H1 (cell line): ENCODE measurements at regions not wholly inside any gene's neighbourhood (a gene's known extent, or its start where the extent isn't known, plus 50 kb on each side); places are given as distances from the start of the nearest gene placed in this dataset.

Source experiments
- CTCF ChIA-PET: fragments of 300-600 bp; sonication (Branson Sonifier 250); formaldehyde crosslinking; loops from one replicate; lab custom pipeline; 2021; ENCODE audit not compliant: partially characterized antibody; lab: Charles Lee
- POLR2A ChIA-PET: fragments of 300-600 bp; sonication (Branson Sonifier 250); formaldehyde crosslinking; loops from one replicate; lab custom pipeline; 2021; ENCODE audit warnings: inconsistent platforms; ENCODE audit not compliant: partially characterized antibody; lab: Charles Lee
- DNase-seq, 2 experiments: peaks; one replicate each; pipeline versions ENCODE4 v3.0.0 to v3.0.0-alpha.2; 2010 to 2022; ENCODE audit warnings: low spot score in 2 of 2, low read depth in 1 of 2, mixed read lengths in 1 of 2
- FAIRE-seq: peaks from 2 replicates; lab custom pipeline; 2011; peaks lifted over from hg19 to GRCh38; lab: Jason Lieb, UNC
- H2AFZ ChIP-seq: 2 replicates; pipeline ENCODE4 v1.8.1; 2012; ENCODE audit warnings: low read length, inconsistent platforms
- H2AK5ac ChIP-seq: 2 replicates; pipeline ENCODE4 v1.6.1; 2013; ENCODE audit warnings: low read depth, low read length
- H2BK120ac ChIP-seq: replicated peaks from 2 replicates; pipeline ENCODE3; 2013; ENCODE audit warnings: low read depth, low read length, inconsistent platforms
- H2BK12ac ChIP-seq: 2 replicates; pipeline ENCODE4 v1.6.1; 2013; ENCODE audit warnings: low read depth, low read length
- H2BK15ac ChIP-seq: 2 replicates; pipeline ENCODE4 v1.6.1; 2013; ENCODE audit warnings: low read length
- H2BK20ac ChIP-seq: 2 replicates; pipeline ENCODE4 v1.6.1; 2013; ENCODE audit warnings: low read length
- H2BK5ac ChIP-seq: 2 replicates; pipeline ENCODE4 v1.6.1; 2013; ENCODE audit warnings: low read depth, low read length
- H3K14ac ChIP-seq: 2 replicates; pipeline ENCODE4 v1.6.1; 2013; ENCODE audit warnings: inconsistent platforms; ENCODE audit not compliant: insufficient read length
- H3K18ac ChIP-seq: 2 replicates; pipeline ENCODE4 v1.6.1; 2013; ENCODE audit warnings: low read length; ENCODE audit errors: extremely low read depth
- H3K23ac ChIP-seq: 2 replicates; pipeline ENCODE4 v1.6.1; 2013; ENCODE audit warnings: inconsistent platforms; ENCODE audit not compliant: insufficient read length
- H3K23me2 ChIP-seq: 2 replicates; pipeline ENCODE4 v1.6.1; 2013; ENCODE audit warnings: low read depth, low read length
- H3K27ac ChIP-seq: 2 replicates; pipeline ENCODE4 v1.6.1; 2011; ENCODE audit warnings: low read depth, low read length, inconsistent platforms
- H3K27me3 ChIP-seq, 4 experiments: replicated peaks in 1 of 4; 1 replicate in 1 of 4; 2 replicates in 3 of 4; pipeline versions ENCODE4 v1.6.1 to v1.8.1; 2011 to 2013; ENCODE audit warnings: low read length in 3 of 4, mild to moderate bottlenecking in 3 of 4, inconsistent platforms in 2 of 4, mixed read lengths in 2 of 4, moderate library complexity in 1 of 4; ENCODE audit not compliant: control insufficient read depth in 3 of 4, insufficient read depth in 3 of 4; ENCODE audit errors: extremely low read depth in 1 of 4
- H3K36me3 ChIP-seq, 4 experiments: 2 replicates each; pipeline versions ENCODE4 v1.6.1 to v1.8.1; 2011 to 2013; ENCODE audit warnings: mild to moderate bottlenecking in 4 of 4, low read length in 3 of 4, moderate library complexity in 2 of 4, control low read depth in 1 of 4, inconsistent platforms in 1 of 4; ENCODE audit not compliant: insufficient read depth in 4 of 4, control insufficient read depth in 2 of 4
- H3K4ac ChIP-seq: replicated peaks from 2 replicates; pipeline ENCODE3; 2013; ENCODE audit warnings: low read length, low read depth, mixed read lengths, inconsistent platforms; ENCODE audit not compliant: insufficient read length
- H3K4me1 ChIP-seq, 4 experiments: replicated peaks in 1 of 4; 1 replicate in 1 of 4; 2 replicates in 3 of 4; pipeline versions ENCODE4 v1.6.1 to v1.8.1; 2011 to 2013; ENCODE audit warnings: low read length in 3 of 4, inconsistent platforms in 2 of 4, mixed read lengths in 1 of 4; ENCODE audit not compliant: insufficient read depth in 4 of 4, control insufficient read depth in 3 of 4
- H3K4me2 ChIP-seq, 2 experiments: 2 replicates each; pipeline versions ENCODE4 v1.6.1 to v1.8.1; 2011 to 2013; ENCODE audit warnings: low read depth in 2 of 2, low read length in 2 of 2, control low read depth in 1 of 2, inconsistent platforms in 1 of 2, mild to moderate bottlenecking in 1 of 2; ENCODE audit not compliant: insufficient read depth in 1 of 2
- H3K4me3 ChIP-seq, 4 experiments: fragments of 200-600, 300-600 bp in 1 of 4; sonication (generic), shearing (Covaris generic), sonication (Bioruptor Twin) in 1 of 4; 2 replicates each; pipeline versions ENCODE4 v1.5.1 to v1.8.1; 2011 to 2016; ENCODE audit warnings: low read length in 4 of 4, low read depth in 3 of 4, control low read depth in 2 of 4, inconsistent platforms in 2 of 4, mild to moderate bottlenecking in 2 of 4, mixed read lengths in 1 of 4, moderate library complexity in 1 of 4; ENCODE audit not compliant: insufficient read depth in 2 of 4; ENCODE audit errors: extremely low read depth in 1 of 4
- H3K56ac ChIP-seq: replicated peaks from 2 replicates; pipeline ENCODE3; 2013; ENCODE audit warnings: low read depth, mild to moderate bottlenecking, mixed read lengths, low read length, inconsistent platforms; ENCODE audit not compliant: insufficient read length
- H3K79me1 ChIP-seq: 2 replicates; pipeline ENCODE4 v1.6.1; 2013; ENCODE audit warnings: low read depth, low read length, control low read depth
- H3K79me2 ChIP-seq, 2 experiments: 2 replicates each; pipeline versions ENCODE4 v1.6.1 to v1.8.1; 2012 to 2013; ENCODE audit warnings: low read length in 2 of 2, mild to moderate bottlenecking in 2 of 2, inconsistent platforms in 1 of 2; ENCODE audit not compliant: insufficient read depth in 2 of 2, control insufficient read depth in 1 of 2
- H3K9ac ChIP-seq, 4 experiments: replicated peaks in 1 of 4; 1 replicate in 1 of 4; 2 replicates in 3 of 4; pipeline versions ENCODE4 v1.6.1 to v1.8.1; 2011 to 2013; ENCODE audit warnings: low read depth in 3 of 4, low read length in 3 of 4, control low read depth in 2 of 4, mild to moderate bottlenecking in 2 of 4, moderate library complexity in 2 of 4, inconsistent platforms in 1 of 4; ENCODE audit errors: extremely low read depth in 1 of 4
- H3K9me3 ChIP-seq, 2 experiments: 2 replicates each; pipeline versions ENCODE4 v1.6.1 to v1.8.1; 2012 to 2013; ENCODE audit warnings: mild to moderate bottlenecking in 2 of 2, moderate library complexity in 2 of 2, control low read depth in 1 of 2, inconsistent platforms in 1 of 2, low read depth in 1 of 2, low read length in 1 of 2, mixed read lengths in 1 of 2; ENCODE audit not compliant: insufficient read depth in 2 of 2
- H4K20me1 ChIP-seq, 2 experiments: replicated peaks in 1 of 2; 2 replicates each; pipeline versions ENCODE3 to v1.8.1; 2011 to 2013; ENCODE audit warnings: inconsistent platforms in 2 of 2, low read length in 2 of 2, mild to moderate bottlenecking in 1 of 2; ENCODE audit not compliant: insufficient read depth in 2 of 2, control insufficient read depth in 1 of 2
- H4K5ac ChIP-seq: 2 replicates; pipeline ENCODE4 v1.6.1; 2013; ENCODE audit warnings: low read length, low read depth, mixed read lengths, inconsistent platforms; ENCODE audit not compliant: insufficient read length
- H4K8ac ChIP-seq: 2 replicates; pipeline ENCODE4 v1.8.0; 2013; ENCODE audit warnings: mild to moderate bottlenecking, moderate library complexity, low read length, inconsistent platforms; ENCODE audit not compliant: insufficient read depth; ENCODE audit errors: extremely low read depth
- H4K91ac ChIP-seq: replicated peaks from 2 replicates; pipeline ENCODE3; 2013; ENCODE audit warnings: low read length, mixed read lengths, inconsistent platforms; ENCODE audit not compliant: insufficient read length
- ASH2L ChIP-seq: fragments of 200-600, 300-600 bp; sonication (generic); IDR thresholded peaks from one replicate; pipeline ENCODE4 v1.7.1; 2017; ENCODE audit warnings: low read length
- ATF3 ChIP-seq: IDR thresholded peaks from 2 replicates; pipeline ENCODE4 v1.6.1; 2011; ENCODE audit warnings: low read depth, mild to moderate bottlenecking, low read length; ENCODE audit not compliant: insufficient read depth
- BRCA1 ChIP-seq: IDR thresholded peaks from 2 replicates; pipeline ENCODE4 v1.6.1; 2012; ENCODE audit warnings: low read depth, low read length, improper control_type of control experiment
- CHD2 ChIP-seq: IDR thresholded peaks from 2 replicates; pipeline ENCODE4 v1.6.1; 2012; ENCODE audit warnings: low read length, improper control_type of control experiment
- EP300 ChIP-seq, 2 experiments: IDR thresholded peaks; 1 replicate in 1 of 2; 2 replicates in 1 of 2; pipeline ENCODE4 v1.6.1; 2011 to 2012; ENCODE audit warnings: low read depth in 2 of 2, low read length in 2 of 2, mild to moderate bottlenecking in 2 of 2, borderline replicate concordance in 1 of 2, inconsistent platforms in 1 of 2, moderate library complexity in 1 of 2
- EZH2 ChIP-seq: fragments of 200-600 bp; sonication (generic); IDR thresholded peaks from 2 replicates; pipeline ENCODE4 v1.7.1; 2012; ENCODE audit warnings: low read depth, mild to moderate bottlenecking, moderate library complexity, low read length, inconsistent platforms; ENCODE audit not compliant: severe bottlenecking
- HDAC2 ChIP-seq, 2 experiments: fragments of 300-600 bp in 1 of 2; sonication (generic) in 1 of 2; IDR thresholded peaks; 2 replicates each; pipeline ENCODE4 v1.6.1; 2011 to 2012; ENCODE audit warnings: low read depth in 2 of 2, low read length in 2 of 2, mild to moderate bottlenecking in 2 of 2, moderate library complexity in 2 of 2, borderline replicate concordance in 1 of 2, inconsistent platforms in 1 of 2
- HDAC6 ChIP-seq: IDR thresholded peaks from one replicate; pipeline ENCODE4 v1.7.1; 2012; ENCODE audit warnings: low read depth, mild to moderate bottlenecking, inconsistent platforms, low read length, moderate library complexity
- NANOG ChIP-seq: IDR thresholded peaks from 2 replicates; pipeline ENCODE4 v1.6.1; 2011; ENCODE audit warnings: low read length, low read depth, mild to moderate bottlenecking, inconsistent platforms; ENCODE audit not compliant: insufficient read depth, poor library complexity, severe bottlenecking
- RXRA ChIP-seq: IDR thresholded peaks from 2 replicates; pipeline ENCODE4 v1.6.1; 2011; ENCODE audit warnings: low read depth, mild to moderate bottlenecking, low read length, moderate library complexity; ENCODE audit not compliant: insufficient read depth
- SP2 ChIP-seq: IDR thresholded peaks from 2 replicates; pipeline ENCODE4 v1.6.1; 2012; ENCODE audit warnings: mild to moderate bottlenecking, low read length, inconsistent platforms
- SP4 ChIP-seq: IDR thresholded peaks from 2 replicates; pipeline ENCODE4 v1.6.1; 2012; ENCODE audit warnings: low read length, inconsistent platforms
- SRF ChIP-seq: IDR thresholded peaks from 2 replicates; pipeline ENCODE4 v1.6.1; 2011; ENCODE audit warnings: mild to moderate bottlenecking, low read depth, low read length, moderate library complexity
- WGBS, 2 experiments: shearing (Covaris generic) in 1 of 2; methylation state at CpG; one replicate each; pipeline versions ENCODE4 v1.1.6 to v1.1.7; 2013 to 2015; ENCODE audit warnings: low lambda C conversion rate in 2 of 2, mixed read lengths in 2 of 2, inconsistent platforms in 1 of 2, low coverage in 1 of 2, missing lambda C conversion rate in 1 of 2; ENCODE audit not compliant: insufficient replicate concordance in 2 of 2, insufficient coverage in 1 of 2, insufficient read length in 1 of 2; ENCODE audit errors: extremely low coverage in 1 of 2, missing lambda C conversion rate in 1 of 2; 5-methylcytosine and 5-hydroxymethylcytosine counted together

- CTCF ChIA-PET: no interaction called here
- no peak overlapping the region for H3K9ac ChIP-seq
- TF ChIP-seq SP2 (no peak), NANOG (no peak), SRF (no peak), RXRA (no peak), HDAC6 (no peak), HDAC2 (IDR thresholded peaks at IDR 0.05; ENCODE audit: borderline replicate concordance in 1 of 2, low read depth in 2 of 2, low read length in 2 of 2) (no peak), ASH2L (no peak), EP300 (IDR thresholded peaks at IDR 0.05; ENCODE audit: borderline replicate concordance in 1 of 2, low read depth in 2 of 2, low read length in 2 of 2) (no peak), ATF3 (no peak), CHD2 (no peak), SP4 (no peak), EZH2 (no peak), BRCA1 (no peak)
These were observed 206.0 kb upstream of the RPS6KA3 start for GRCh38 chrX:20472620-20473258.

More at GRCh38 chrX:20472620-20473258, 206.0 kb upstream of the RPS6KA3 start:
- Histone ChIP-seq H3K56ac (no peak overlapping the region), H4K5ac (no peak overlapping the region), H3K79me1 (no peaks in the 10 kb centered on the region), H3K4ac (no peak overlapping the region), H3K36me3 (no peaks in the 10 kb centered on the region), H2AK5ac (no peak overlapping the region), H3K79me2 (no peaks in the 10 kb centered on the region), H4K20me1 (no peaks in the 10 kb centered on the region), H2BK12ac (no peak overlapping the region), H3K23me2 (no peaks in the 10 kb centered on the region), H2AFZ (no peak overlapping the region), H3K4me1 (no peaks in the 10 kb centered on the region), H3K27me3 (no peaks in the 10 kb centered on the region), H3K18ac (no peak overlapping the region), H4K8ac (no peak overlapping the region), H3K4me3 (no peak overlapping the region), H4K91ac (no peak overlapping the region), H3K4me2 (no peak overlapping the region), H2BK20ac (no peak overlapping the region), H2BK120ac (no peak overlapping the region), H3K27ac (no peak overlapping the region), H3K14ac (no peak overlapping the region), H3K9me3 (no peaks in the 10 kb centered on the region), H3K23ac (no peak overlapping the region), H2BK5ac (no peak overlapping the region), H2BK15ac (no peak overlapping the region)
- WGBS, 2 experiments: 84% methylated on average over 4 of the region's 4 CpGs; no CpG with 5 or more reads in 1 of the 2 experiments
- FAIRE-seq (no peak), DNase-seq (no peak)
- POLR2A ChIA-PET: no interaction called here
